GM12892 (cell line): ENCODE measurements at regions not wholly inside any gene's neighbourhood (a gene's known extent, or its start where the extent isn't known, plus 50 kb on each side); places are given as distances from the start of the nearest gene placed in this dataset.
A peak's percentile ranks its signal among the peaks of the same experiment; 100 is the strongest.
"Not testable (repeated sequence)": the region's sequence is repeated elsewhere in the genome, so short reads cannot be mapped to it uniquely, and the experiment has no call there.

ENCODE experiments used
- DNase-seq: peaks from one replicate; pipeline ENCODE4 v3.0.0; 2011; ENCODE audit not compliant: insufficient read length
- FAIRE-seq: peaks from 2 replicates; lab custom pipeline; 2011; peaks lifted over from hg19 to GRCh38; lab: Jason Lieb, UNC
- POLR2A ChIP-seq: IDR thresholded peaks from 2 replicates; pipeline ENCODE4 v1.6.1; 2011; ENCODE audit warnings: low read depth, low read length, control low read depth
- POLR2AphosphoS5 ChIP-seq: IDR thresholded peaks from 2 replicates; pipeline ENCODE4 v1.6.1; 2011; ENCODE audit warnings: low read depth, low read length, control low read depth
- TAF1 ChIP-seq: IDR thresholded peaks from 2 replicates; pipeline ENCODE4 v1.6.1; 2011; ENCODE audit warnings: low read depth, mild to moderate bottlenecking, control low read depth, low read length, borderline replicate concordance

DNA sequence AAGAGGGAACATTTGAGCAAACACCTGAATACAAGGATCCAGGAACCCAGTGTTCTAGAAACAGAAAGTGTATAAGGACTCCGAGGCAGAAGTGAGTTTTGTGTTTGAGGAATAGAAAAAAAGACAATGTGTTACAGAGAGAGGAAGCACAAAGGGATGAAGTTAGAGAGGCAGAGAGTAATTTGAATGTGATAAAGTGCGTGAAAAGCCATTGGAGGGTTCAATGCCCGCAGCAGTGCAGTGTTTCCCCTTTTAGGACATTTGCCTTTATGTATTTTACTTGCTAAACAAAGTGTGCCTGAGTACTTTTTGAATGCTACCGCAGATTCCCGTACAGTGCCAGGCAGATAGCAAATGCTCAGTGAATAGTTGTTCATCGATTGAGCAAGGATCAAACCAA lies 508.5 kb downstream of the RAB38 start:
- no peak for FAIRE-seq
- DNase-seq: no peak
- TF ChIP-seq POLR2A (no peak), TAF1 (no peak), POLR2AphosphoS5 (no peak)

DNA sequence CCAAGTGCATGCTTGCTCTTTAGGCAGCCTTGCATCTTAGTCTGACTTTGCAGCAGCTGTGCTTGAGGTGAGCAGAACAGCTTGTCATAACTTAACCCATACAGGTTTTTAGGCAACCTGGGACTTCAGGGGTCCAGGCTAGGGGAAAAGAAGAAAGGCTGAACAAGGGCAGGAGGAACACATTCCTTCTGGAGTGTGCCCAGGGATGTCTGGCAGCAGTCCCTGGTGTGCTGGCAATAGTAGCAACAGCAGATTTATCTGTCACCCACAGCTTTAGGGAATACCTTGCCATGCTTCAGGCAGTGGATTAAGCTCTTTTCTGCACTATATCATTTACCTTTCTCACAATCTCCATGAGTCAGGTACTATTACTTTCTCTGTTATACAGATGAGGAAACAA lies 513.0 kb downstream of the RAB38 start:
- no peak for FAIRE-seq
- no peak for DNase-seq
- TF ChIP-seq TAF1 (no peak), POLR2AphosphoS5 (no peak), POLR2A (no peak)

DNA sequence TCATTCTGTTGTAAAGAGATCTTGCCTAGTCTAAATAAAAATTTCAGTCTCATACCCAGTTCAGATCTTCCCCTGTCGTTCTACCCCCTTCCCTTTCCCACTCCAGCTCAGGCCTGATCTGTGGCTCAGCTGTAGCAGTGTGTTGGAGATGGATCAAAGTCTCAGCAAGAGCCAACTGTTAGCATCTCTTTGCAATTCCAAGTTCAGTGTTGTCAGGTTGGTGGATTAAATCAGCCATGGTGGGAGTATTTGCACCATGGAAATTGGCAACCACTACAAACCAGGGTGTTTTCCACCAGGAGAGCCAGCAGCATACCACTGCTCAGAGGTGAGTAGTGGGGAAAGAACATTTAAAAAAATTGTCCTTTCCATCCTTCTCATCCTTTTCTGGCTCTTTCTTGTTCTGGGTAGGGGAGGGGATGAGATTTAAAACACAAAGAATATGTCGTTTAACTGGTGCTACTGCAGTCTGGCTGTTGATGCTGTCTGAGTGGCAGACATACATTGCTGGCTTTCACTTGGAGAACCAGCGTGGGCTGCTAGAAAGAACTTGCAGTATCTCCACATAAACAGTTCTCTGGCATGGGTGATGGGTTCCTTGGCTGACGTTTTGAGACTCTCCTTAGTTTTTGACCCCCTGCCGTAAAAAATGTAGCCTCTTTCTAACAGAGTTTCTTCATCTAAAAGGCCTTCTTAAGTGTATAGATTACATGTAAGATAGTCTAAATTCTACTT lies 514.1 kb downstream of the RAB38 start:
- FAIRE-seq (no peak), DNase-seq (no peak)
- TF ChIP-seq POLR2A (no peak), POLR2AphosphoS5 (no peak), TAF1 (no peak)

DNA sequence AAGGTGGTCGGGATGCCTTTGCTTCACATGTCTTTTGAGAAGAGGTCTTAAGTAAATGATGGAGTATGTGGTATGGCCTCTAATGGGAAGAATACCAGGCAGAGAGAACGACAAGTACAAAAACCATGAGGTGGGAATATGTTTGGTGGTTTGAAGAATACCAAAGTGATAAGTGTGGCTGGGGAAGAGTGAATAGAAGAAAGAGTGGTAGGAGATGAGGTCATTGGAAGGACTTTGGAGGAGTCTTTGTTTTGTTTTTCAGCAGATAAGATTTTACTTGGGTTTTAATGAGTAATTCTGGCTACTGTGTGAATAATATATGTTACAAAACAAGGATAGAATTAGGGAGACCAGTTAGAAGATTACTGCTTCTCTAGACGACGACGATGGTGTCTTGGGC lies 515.4 kb downstream of the RAB38 start:
- no peak for DNase-seq
- TF ChIP-seq TAF1: no peak
- no peak for FAIRE-seq

DNA sequence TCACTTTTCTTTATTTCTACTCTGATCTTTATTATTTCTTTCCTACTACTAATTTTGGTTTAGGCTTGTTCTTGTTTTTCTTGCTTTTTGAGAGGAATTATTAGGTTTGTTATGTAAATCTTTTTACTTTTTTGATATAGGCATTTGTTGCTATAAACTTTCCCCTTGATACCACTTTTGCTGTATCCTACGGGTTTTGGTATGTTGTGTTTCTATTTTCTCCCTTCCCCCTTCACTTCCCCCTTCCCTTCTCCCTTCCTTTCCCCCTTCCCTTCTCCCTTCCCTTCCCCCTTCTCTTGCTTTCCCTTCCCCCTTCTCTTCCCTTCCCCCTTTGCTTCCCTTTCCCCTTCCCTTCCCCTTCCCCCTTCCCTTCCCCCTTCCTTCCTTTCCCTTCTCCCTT lies 529.6 kb downstream of the RAB38 start:
- no peak for DNase-seq
- FAIRE-seq: no peak
- no peak for TF ChIP-seq POLR2A
- no peak for TF ChIP-seq POLR2AphosphoS5
- TF ChIP-seq TAF1: no peak

DNA sequence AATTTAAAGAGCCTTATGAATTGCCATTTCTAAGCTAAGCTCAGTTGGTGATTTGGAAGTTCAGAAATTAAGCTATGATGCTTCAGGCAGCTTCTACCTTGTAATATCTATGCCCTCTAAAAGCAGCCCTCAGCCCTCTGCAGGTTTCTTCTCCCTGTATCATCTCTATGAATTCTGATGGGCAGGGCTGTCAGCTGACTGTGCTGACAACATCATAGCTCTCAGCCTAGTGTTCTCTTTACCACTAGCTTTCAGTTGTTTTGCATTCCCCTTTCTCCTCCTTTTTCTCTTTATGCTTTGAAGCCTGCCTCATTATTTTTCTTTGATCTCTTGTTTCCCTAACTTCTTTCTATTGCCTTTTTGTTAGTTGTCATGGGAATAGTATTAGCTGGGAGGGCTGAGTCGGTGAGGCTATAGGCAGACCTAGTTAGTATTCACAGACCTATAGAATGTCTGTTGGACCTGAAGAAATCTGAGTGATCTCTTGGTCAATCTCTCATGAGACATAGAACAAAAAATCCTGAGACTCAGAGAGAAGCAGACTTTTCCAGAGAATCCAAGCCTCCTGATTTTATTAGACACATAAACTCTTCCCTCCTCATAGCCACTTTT lies 535.4 kb downstream of the RAB38 start:
- DNase-seq (no peak), FAIRE-seq (peak; percentile 46)
- TF ChIP-seq POLR2A (no peak), POLR2AphosphoS5 (no peak), TAF1 (no peak)

DNA sequence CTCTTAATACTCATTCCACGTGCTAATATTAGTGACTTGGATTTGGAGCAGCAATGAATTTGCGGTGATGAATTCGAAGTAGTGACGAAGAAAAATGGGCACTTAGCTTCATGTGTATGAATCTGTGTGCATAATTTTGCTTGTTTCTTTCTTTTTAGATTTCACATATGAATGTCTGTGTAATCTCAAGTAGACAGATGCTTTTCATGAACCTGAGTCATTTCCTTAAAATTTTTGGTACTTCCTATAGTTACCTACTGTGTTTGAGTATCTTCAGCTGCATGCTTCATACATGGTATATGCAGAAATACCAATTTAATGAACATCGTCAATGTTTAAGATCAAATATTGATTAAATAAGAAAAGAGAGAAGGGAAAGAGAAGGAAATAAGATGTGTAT lies 540.2 kb downstream of the RAB38 start:
- no peak for DNase-seq
- no peak for FAIRE-seq
- TF ChIP-seq POLR2A (no peak), TAF1 (no peak), POLR2AphosphoS5 (no peak)

DNA sequence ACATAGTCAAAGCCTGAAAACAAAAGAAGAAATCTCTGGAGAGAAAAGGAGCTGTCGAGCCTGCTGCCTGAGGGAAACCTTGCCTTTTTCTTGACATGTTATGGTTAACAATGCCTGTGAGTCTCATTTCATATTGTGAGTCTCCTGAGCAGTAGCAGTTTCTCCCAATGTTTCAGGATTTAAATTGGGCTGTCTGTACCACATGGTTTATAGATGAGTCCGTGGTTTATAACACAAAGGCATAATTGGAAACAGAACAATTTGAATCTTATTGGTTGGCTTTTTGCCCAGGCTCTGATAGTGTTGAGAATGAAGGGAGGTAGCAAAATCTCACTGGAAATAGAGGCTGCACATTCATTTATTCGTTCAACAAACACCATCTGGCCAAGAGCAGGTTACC lies 540.9 kb downstream of the RAB38 start:
- FAIRE-seq: no peak
- no peak for DNase-seq

DNA sequence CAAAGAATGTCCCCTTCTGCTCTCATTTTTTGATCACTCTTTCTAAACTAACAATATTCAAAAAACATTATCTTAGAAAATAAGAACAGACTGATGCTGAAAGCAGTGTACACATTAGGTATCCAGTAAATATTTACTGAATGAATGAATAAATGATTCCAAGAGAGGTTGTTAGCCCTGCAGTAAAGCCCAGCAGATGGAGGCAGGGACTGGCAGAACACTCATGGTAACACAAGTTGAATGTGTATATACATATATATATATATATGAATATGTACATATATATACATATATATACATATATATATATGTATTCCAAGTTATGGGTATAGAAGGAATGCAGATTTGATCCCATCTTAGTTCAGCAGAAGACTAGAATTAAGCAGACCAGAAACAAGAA lies 546.3 kb downstream of the RAB38 start:
- no peak for FAIRE-seq
- TF ChIP-seq POLR2A (no peak), TAF1 (no peak), POLR2AphosphoS5 (no peak)
- DNase-seq: no peak

More for the DNA sequence above, 540.9 kb downstream of the RAB38 start:
- TF ChIP-seq TAF1: no peak
- TF ChIP-seq POLR2AphosphoS5: no peak
- no peak for TF ChIP-seq POLR2A

DNA sequence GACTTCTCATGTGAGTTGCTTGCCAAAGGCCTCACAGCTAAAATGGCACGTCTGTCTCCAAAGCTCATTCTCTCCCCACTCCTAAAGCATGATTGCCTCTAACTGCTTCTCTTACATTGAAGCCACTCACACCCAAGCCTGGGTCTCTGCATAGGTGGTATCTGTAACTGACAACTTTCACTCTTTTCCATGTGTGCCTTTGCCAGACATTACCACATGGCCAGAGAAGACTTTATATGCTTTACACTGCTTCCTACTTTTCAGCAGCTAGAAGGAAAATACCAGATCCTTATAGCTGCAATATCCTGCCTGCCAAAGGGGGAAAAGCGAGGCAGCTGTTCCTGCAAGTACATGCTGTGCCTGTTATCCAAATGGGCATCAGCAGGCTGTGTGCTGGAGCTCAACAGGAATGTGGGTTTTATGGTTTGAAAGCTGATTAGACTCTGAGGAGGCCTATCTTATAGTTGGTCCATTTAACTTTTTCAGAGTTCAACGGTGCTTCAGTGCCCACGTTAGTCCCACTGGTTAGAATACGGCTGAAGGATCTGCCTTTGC lies 547.1 kb downstream of the RAB38 start:
- FAIRE-seq: peak; percentile 38
- no peak for DNase-seq
- TF ChIP-seq TAF1: no peak
- no peak for TF ChIP-seq POLR2A
- TF ChIP-seq POLR2AphosphoS5: no peak

DNA sequence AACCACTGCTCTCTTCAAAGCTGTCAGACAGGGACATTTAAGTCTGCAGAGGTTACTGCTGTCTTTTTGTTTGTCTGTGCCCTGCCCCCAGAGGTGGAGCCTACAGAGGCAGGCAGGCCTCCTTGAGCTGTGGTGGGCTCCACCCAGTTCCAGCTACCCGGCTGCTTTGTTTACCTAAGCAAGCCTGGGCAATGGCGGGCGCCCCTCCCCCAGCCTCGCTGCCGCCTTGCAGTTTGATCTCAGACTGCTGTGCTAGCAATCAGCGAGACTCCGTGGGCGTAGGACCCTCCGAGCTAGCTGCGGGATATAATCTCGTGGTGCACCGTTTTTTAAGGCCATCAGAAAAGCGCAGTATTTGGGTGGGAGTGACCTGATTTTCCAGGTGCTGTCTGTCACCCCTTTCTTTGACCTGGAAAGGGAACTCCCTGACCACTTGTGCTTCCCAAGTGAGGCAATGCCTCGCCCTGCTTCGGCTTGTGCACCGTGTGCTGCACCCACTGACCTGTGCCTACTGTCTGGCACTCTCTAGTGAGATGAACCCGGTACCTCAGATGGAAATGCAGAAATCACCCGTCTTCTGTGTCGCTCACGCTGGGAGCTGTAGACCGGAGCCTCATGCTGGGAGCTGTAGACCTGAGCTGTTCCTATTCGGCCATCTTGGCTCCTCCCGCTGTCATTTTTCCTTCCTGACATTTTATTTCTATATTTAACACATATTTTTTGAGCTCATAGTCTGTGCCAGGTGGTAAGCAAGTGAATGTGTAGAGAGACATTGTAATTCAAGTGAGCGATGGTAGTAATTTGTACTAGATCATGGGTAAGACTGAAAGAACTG lies 551.5 kb downstream of the RAB38 start:
- not testable (repeated sequence) for DNase-seq, FAIRE-seq

DNA sequence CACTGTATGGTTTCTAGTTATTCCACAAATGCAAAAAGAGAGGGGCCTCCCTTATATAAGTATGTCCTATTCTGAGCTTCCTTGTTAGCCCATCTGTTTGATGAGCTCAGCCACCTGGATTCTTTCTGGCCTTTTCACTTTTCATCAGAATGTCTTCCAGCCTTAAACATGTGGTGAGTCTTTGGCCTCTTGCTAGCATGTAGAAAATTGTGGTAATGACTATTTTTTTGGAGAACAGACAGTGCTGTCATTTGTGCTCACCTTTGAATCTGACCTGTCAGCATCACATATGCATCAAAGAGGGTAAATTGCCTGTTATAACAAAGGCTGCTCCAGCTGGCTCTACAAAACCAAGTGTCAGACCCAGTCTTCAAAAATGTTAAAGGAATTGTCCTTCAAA lies 558.7 kb downstream of the RAB38 start:
- FAIRE-seq (no peak), DNase-seq (no peak)
- TF ChIP-seq POLR2AphosphoS5 (no peak), TAF1 (no peak), POLR2A (no peak)
